H9 (cell line): ENCODE measurements at regions not wholly inside any gene's neighbourhood (a gene's known extent, or its start where the extent isn't known, plus 50 kb on each side); places are given as distances from the start of the nearest gene placed in this dataset.

Experiments used
- DNase-seq: peaks from one replicate; pipeline ENCODE4 v3.0.0-alpha.2; 2017
- H2AFZ ChIP-seq: one replicate; pipeline ENCODE4 v1.6.1; 2013; ENCODE audit warnings: mild to moderate bottlenecking, low read length, control low read depth, moderate library complexity
- H2AK5ac ChIP-seq: 2 replicates; pipeline ENCODE4 v1.6.1; 2013; ENCODE audit warnings: low read length, control low read depth, mixed read lengths; ENCODE audit not compliant: insufficient read length
- H2BK120ac ChIP-seq: one replicate; pipeline ENCODE4 v1.6.1; 2013; ENCODE audit warnings: low read depth, mild to moderate bottlenecking, low read length, control low read depth, inconsistent platforms; ENCODE audit not compliant: poor library complexity, severe bottlenecking
- H2BK12ac ChIP-seq: 2 replicates; pipeline ENCODE4 v1.6.1; 2013; ENCODE audit warnings: low read length, control low read depth, mixed read lengths, low read depth; ENCODE audit not compliant: insufficient read length
- H2BK15ac ChIP-seq: 2 replicates; pipeline ENCODE4 v1.6.1; 2013; ENCODE audit warnings: low read depth, low read length, control low read depth
- H2BK20ac ChIP-seq: one replicate; pipeline ENCODE4 v1.6.1; 2013; ENCODE audit warnings: low read depth, mild to moderate bottlenecking, low read length, control low read depth, inconsistent platforms; ENCODE audit not compliant: poor library complexity, severe bottlenecking
- H2BK5ac ChIP-seq: 2 replicates; pipeline ENCODE4 v1.6.1; 2013; ENCODE audit warnings: low read length, control low read depth, mixed read lengths; ENCODE audit not compliant: insufficient read length
- H3K14ac ChIP-seq: 2 replicates; pipeline ENCODE4 v1.6.1; 2013; ENCODE audit warnings: low read length, control low read depth; ENCODE audit not compliant: insufficient read depth
- H3K18ac ChIP-seq: 2 replicates; pipeline ENCODE4 v1.6.1; 2013; ENCODE audit warnings: low read depth, mild to moderate bottlenecking, mixed read lengths, low read length, control low read depth; ENCODE audit not compliant: insufficient read length
- H3K23ac ChIP-seq: 2 replicates; pipeline ENCODE4 v1.6.1; 2013; ENCODE audit warnings: low read length, control low read depth, mixed read lengths, low read depth; ENCODE audit not compliant: insufficient read length
- H3K23me2 ChIP-seq: 2 replicates; pipeline ENCODE4 v1.6.1; 2013; ENCODE audit warnings: low read depth, mild to moderate bottlenecking, mixed read lengths, low read length, control low read depth; ENCODE audit not compliant: insufficient read length, poor library complexity, severe bottlenecking
- H3K27ac ChIP-seq: 2 replicates; pipeline ENCODE4 v1.5.1; 2013; ENCODE audit warnings: low read length, control low read depth, mixed read lengths, low read depth; ENCODE audit not compliant: insufficient read length
- H3K27me3 ChIP-seq: 2 replicates; pipeline ENCODE4 v1.6.1; 2013; ENCODE audit warnings: low read length, control low read depth, inconsistent platforms; ENCODE audit not compliant: insufficient read depth
- H3K4ac ChIP-seq: 2 replicates; pipeline ENCODE4 v1.6.1; 2013; ENCODE audit warnings: low read depth, mild to moderate bottlenecking, control low read depth, inconsistent platforms, low read length, moderate library complexity
- H3K4me1 ChIP-seq: 2 replicates; pipeline ENCODE4 v1.6.1; 2013; ENCODE audit warnings: low read length, control low read depth, inconsistent platforms; ENCODE audit not compliant: insufficient read depth
- H3K4me2 ChIP-seq: 2 replicates; pipeline ENCODE4 v1.6.1; 2013; ENCODE audit warnings: low read length, control low read depth, mixed read lengths; ENCODE audit not compliant: insufficient read length, insufficient read depth
- H3K56ac ChIP-seq: 2 replicates; pipeline ENCODE4 v1.6.1; 2013; ENCODE audit warnings: low read depth, mild to moderate bottlenecking, mixed read lengths, low read length, control low read depth; ENCODE audit not compliant: insufficient read length
- H3K79me1 ChIP-seq: 2 replicates; pipeline ENCODE4 v1.6.1; 2013; ENCODE audit warnings: low read depth, mild to moderate bottlenecking, moderate library complexity, low read length, control low read depth, inconsistent platforms; ENCODE audit not compliant: insufficient read depth, poor library complexity, severe bottlenecking
- H3K79me2 ChIP-seq: 2 replicates; pipeline ENCODE4 v1.6.1; 2013; ENCODE audit warnings: low read length, control low read depth, inconsistent platforms; ENCODE audit not compliant: insufficient read depth
- H3K9ac ChIP-seq: 2 replicates; pipeline ENCODE4 v1.6.1; 2013; ENCODE audit warnings: low read length, control low read depth, mixed read lengths; ENCODE audit not compliant: insufficient read length; ENCODE audit errors: extremely low read depth
- H3K9me3 ChIP-seq: one replicate; pipeline ENCODE4 v1.6.1; 2013; ENCODE audit warnings: low read depth, low read length, inconsistent platforms; ENCODE audit not compliant: control insufficient read depth
- H3T11ph ChIP-seq: one replicate; pipeline ENCODE4 v1.6.1; 2013; ENCODE audit warnings: mild to moderate bottlenecking, low read length, control low read depth, inconsistent platforms
- H4K20me1 ChIP-seq: one replicate; pipeline ENCODE4 v1.6.1; 2013; ENCODE audit not compliant: control insufficient read depth, insufficient read length, insufficient read depth
- H4K5ac ChIP-seq: 2 replicates; pipeline ENCODE4 v1.6.1; 2013; ENCODE audit warnings: low read depth, mild to moderate bottlenecking, mixed read lengths, low read length, control low read depth; ENCODE audit not compliant: insufficient read length
- H4K8ac ChIP-seq: replicated peaks from 2 replicates; pipeline ENCODE4 v1.6.1; 2013; ENCODE audit warnings: low read length, control low read depth, mixed read lengths, low read depth; ENCODE audit not compliant: insufficient read length
- H4K91ac ChIP-seq: 2 replicates; pipeline ENCODE4 v1.6.1; 2013; ENCODE audit warnings: low read depth, mild to moderate bottlenecking, moderate library complexity, mixed read lengths, low read length, control low read depth; ENCODE audit not compliant: insufficient read length
- H3K27ac Mint-ChIP-seq, 3 experiments: 2 replicates in 2 of 3; 3 replicates in 1 of 3; pipeline ENCODE4 v1.8.0; 2020 to 2021; ENCODE audit warnings: mixed read lengths in 3 of 3, mild to moderate bottlenecking in 1 of 3, moderate library complexity in 1 of 3
- H3K27me3 Mint-ChIP-seq: 2 replicates; pipeline ENCODE4 v1.8.0; 2021; ENCODE audit warnings: low read depth, mild to moderate bottlenecking, moderate library complexity, mixed read lengths
- H3K36me3 Mint-ChIP-seq, 3 experiments: 2 replicates in 2 of 3; 3 replicates in 1 of 3; pipeline ENCODE4 v1.8.0; 2020 to 2021; ENCODE audit warnings: low read depth in 3 of 3, mixed read lengths in 3 of 3; ENCODE audit not compliant: insufficient read depth in 1 of 3
- H3K4me1 Mint-ChIP-seq, 2 experiments: 2 replicates each; pipeline ENCODE4 v1.8.0; 2020; ENCODE audit warnings: mixed read lengths in 2 of 2
- H3K4me3 Mint-ChIP-seq, 2 experiments: 2 replicates in 1 of 2; 3 replicates in 1 of 2; pipeline ENCODE4 v1.8.0; 2020 to 2021; ENCODE audit warnings: mild to moderate bottlenecking in 2 of 2, mixed read lengths in 2 of 2, moderate library complexity in 1 of 2
- H3K9me3 Mint-ChIP-seq, 2 experiments: 2 replicates in 1 of 2; 3 replicates in 1 of 2; pipeline ENCODE4 v1.8.0; 2020; ENCODE audit warnings: mild to moderate bottlenecking in 2 of 2, mixed read lengths in 2 of 2, moderate library complexity in 1 of 2
- CTCF ChIP-seq: fragments of 200-600 bp; sonication (generic); conservative IDR thresholded peaks from 3 replicates; pipeline ENCODE4 v1.8.0; 2021; ENCODE audit warnings: antibody characterized with exemption, mild to moderate bottlenecking
- WGBS: extraction: QIAGEN DNeasy Blood & Tissue Kit; methylation state at CpG from one replicate; pipeline ENCODE4 v1.1.7; 2013; ENCODE audit warnings: missing lambda C conversion rate, low lambda C conversion rate, mixed read lengths; ENCODE audit not compliant: insufficient read length; ENCODE audit errors: extremely low coverage; 5-methylcytosine and 5-hydroxymethylcytosine counted together

- H2AK5ac ChIP-seq, result no peak overlapping the region
- H3K79me1 ChIP-seq, result no peaks in the 10 kb centered on the region
- H3T11ph ChIP-seq, result no peak overlapping the region
- peak overlapping the region in 1 of 3 experiments; percentile 3; a peak in 1 of 7 replicates for H3K27ac Mint-ChIP-seq
- H2BK5ac ChIP-seq, result no peak overlapping the region
- H3K27me3 ChIP-seq, result no peaks in the 10 kb centered on the region
- no peaks in the 10 kb centered on the region for H3K9me3 ChIP-seq
- H3K79me2 ChIP-seq, result no peaks in the 10 kb centered on the region
- no peaks in the 10 kb centered on the region for H4K20me1 ChIP-seq
- no peak overlapping the region for H3K9ac ChIP-seq
- H3K4me1 Mint-ChIP-seq, result peaks cover 22 to 33% of the 10 kb centered on the region in 2 experiments
- no peak overlapping the region for H3K4me3 Mint-ChIP-seq
- H3K18ac ChIP-seq, result no peak overlapping the region
- H2BK120ac ChIP-seq, result no peak overlapping the region
- H3K23me2 ChIP-seq, result no peaks in the 10 kb centered on the region
- no peaks in the 10 kb centered on the region for H3K9me3 Mint-ChIP-seq
- H4K8ac ChIP-seq, result no peak overlapping the region
- H3K14ac ChIP-seq, result no peak overlapping the region
- H3K23ac ChIP-seq, result no peak overlapping the region
- TF ChIP-seq CTCF, result no peak
- no peak overlapping the region for H3K56ac ChIP-seq
- H3K27me3 Mint-ChIP-seq, result peaks cover 2% of the 10 kb centered on the region; the same call in 1 of the 2 replicates
- H2BK20ac ChIP-seq, result no peak overlapping the region
- no peaks in the 10 kb centered on the region; a peak in 1 of 7 replicates for H3K36me3 Mint-ChIP-seq
- peaks cover 6% of the 10 kb centered on the region for H3K4me1 ChIP-seq
- no peak overlapping the region for H3K4me2 ChIP-seq
- no peak overlapping the region for H2BK15ac ChIP-seq
- no peak overlapping the region for H4K91ac ChIP-seq
- DNase-seq, result no peak
- H3K27ac ChIP-seq, result no peak overlapping the region
- H2AFZ ChIP-seq, result no peak overlapping the region
- no peak overlapping the region for H2BK12ac ChIP-seq
- no peak overlapping the region for H4K5ac ChIP-seq
- H3K4ac ChIP-seq, result no peak overlapping the region
- WGBS, result no CpG with 5 or more reads among the region's 7 CpGs
Observed at GRCh38 chr14:31950331-31950730, 126.8 kb upstream of the ARHGAP5 start.
